HPDE6-E6E7 (cell line): ENCODE measurements at regions not wholly inside any gene's neighbourhood (a gene's known extent, or its start where the extent isn't known, plus 50 kb on each side); places are given as distances from the start of the nearest gene placed in this dataset.
A peak's percentile ranks its signal among the peaks of the same experiment; 100 is the strongest.

Experiments
- DNase-seq: peaks from one replicate; pipeline ENCODE4 v3.0.0; 2011; ENCODE audit warnings: missing footprints; ENCODE audit errors: extremely low spot score

DNA sequence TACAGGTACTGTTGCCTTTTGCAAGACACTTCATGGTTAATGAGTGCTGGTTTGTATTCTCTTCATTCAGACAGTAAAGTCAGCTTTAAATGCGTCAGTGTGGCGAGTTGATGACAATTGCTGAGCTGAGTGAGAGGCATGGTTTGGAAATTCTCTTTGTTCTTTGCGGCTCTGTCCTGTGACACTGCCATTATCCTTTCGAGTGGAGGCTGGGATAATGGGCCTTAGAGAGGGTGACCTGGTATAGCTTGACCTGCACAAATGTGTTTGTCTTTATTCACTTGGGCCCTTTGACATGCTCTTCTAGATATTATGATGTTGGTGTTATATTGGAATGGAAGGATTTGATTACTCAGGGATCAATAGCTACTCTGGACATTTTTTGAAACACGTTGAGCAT is 208.5 kb upstream of the FAT1 start:
- no peak for DNase-seq

DNA sequence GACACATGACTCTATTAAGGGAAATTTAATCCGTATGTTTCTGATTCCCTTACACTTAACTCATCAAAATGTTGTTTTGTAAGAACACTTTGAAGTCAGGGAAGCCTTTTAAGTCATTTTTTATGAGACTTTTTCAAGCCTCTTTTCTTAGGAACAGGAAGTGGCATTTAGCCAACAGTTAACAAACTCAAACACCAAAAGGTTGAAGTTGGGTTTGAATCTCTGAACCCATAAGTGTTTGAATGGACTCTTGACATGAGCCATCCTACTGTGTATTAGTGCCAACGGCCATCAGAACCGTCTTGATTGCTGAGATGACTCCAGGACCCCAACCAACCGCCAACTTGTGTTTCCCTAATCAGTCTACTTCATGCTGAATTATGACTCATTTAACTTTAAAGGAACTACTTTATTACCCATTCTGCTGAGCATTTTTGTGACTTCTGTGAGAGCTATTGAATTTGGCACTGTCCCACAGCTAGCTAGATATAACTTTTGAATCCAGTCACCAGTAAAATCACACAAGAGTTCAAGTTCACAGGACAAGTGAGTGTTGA is 209.1 kb upstream of the FAT1 start:
- DNase-seq: no peak

DNA sequence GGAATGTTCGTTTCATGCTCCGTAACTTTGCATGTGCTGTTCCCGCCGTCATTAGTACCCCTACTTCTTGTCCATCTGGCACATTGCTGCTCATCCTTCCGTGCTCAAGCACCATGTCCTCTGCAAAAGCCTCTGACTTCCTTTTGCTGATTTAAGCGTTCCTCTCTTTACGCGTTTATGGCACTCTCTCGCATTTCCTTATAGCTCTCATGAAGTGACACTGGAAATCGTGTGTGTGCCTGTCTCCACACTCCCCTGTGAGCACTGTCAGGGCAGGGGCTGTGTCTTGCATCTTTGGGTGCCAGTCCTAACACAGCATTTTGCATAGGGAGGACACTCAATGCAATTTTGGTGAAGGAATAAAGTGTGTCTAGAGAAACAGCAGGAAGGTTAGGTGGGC is 210.6 kb upstream of the FAT1 start:
- no peak for DNase-seq

DNA sequence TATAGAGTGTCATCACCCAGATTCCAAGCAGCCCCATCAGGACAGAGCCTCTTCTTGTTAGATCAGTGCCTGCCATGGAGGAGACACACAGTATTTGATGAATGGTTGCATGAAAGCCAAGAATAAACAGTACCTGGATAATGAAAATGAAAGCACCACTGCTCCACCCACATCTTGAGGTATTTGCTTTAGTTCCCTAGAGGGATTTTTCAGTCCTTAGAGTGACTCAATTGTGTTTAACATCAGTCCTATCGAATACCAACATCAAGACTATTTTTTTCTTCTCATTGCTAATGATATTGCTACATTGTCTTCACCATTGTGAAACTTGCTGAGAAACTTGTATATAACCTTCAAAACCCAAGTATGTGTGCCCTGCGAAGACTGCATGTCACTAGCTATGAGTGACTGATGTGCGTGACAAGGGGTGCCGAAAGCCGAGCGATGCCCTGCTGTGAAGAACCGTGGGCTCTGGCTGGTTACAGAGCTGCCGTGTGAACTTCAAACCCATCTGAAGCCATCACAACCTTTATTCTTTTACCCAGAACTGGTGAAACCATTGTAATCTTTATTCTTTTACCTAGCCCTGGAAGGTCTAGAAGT is 211.3 kb upstream of the FAT1 start:
- DNase-seq: no peak

DNA sequence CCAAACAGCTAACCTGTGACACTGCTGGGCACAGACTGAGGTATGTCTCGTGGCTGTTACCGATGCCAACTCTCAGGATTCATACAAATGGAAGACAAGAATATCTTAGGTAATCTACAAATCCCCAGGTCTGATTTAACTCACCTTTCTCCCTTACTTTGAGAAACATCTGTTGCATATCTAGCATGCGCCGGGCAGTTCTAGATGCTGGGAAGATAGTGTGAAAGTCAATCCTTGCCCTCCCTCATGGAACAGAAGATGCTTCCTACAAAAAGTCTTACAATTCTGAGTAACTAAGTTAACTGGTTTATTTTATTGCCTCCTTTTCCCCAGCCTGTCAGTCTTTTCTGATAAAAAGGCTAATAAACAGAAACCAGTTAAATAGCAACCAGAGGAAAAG is 212.2 kb upstream of the FAT1 start:
- DNase-seq: no peak

DNA sequence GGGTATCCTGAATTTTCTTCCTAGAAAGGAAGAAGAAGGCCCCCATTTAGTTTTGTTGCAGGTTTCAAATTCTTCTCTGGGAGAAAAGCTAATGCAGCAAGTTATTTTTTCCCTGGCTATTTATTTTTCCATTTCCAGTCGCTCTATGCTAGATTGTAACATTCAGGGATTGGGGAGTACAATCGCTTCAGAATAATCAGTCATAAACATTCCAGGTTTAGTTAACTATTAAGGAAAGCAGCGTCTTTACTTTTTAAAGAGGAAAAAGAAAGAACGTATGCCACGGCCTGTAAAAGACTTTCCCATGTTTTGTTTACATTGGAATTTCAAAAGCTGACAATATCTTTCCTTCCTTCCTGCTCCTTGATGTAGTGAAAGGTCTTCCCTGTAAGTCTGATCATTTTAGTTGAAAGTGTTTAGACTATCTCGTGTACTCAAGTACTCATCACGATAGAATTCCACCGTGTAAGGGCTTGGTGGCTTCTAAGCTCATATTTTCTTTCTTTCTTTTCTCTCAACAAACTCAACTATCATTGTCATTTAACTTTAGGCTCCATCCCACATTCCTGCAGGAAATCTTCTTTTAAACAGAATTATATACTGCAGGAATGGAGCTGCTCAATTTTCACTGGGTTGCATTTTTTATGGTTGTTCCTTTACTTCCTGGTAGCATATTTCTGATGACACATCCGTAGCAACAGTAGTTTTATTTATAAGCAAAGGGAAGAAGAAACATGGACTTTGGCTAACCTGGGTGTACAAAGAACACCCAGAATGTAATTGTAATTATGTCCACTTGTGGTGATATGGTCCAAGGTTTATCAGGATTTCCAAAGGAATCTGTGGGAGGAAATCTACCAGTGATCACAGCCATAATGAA is 213.1 kb upstream of the FAT1 start:
- peak; percentile 79 for DNase-seq

DNA sequence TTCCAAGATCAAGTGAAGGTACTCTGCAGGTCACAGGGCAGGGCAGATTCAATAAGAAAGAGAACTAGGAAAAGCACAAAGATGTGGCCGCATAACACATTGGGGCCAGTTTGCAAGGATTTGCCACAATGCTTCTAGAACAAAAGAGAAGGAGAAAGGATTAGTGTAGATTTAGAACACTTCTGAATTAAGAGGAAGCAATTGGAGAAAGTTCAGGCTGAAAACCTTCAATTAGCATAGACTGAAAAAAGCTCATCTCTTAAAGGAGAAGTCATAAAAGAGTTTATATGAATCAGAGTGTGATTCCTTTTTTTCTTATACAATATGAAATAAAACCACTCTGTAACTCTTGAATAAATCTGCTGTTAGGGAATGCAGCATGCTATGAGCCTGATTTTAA is 215.6 kb upstream of the FAT1 start:
- no peak for DNase-seq

DNA sequence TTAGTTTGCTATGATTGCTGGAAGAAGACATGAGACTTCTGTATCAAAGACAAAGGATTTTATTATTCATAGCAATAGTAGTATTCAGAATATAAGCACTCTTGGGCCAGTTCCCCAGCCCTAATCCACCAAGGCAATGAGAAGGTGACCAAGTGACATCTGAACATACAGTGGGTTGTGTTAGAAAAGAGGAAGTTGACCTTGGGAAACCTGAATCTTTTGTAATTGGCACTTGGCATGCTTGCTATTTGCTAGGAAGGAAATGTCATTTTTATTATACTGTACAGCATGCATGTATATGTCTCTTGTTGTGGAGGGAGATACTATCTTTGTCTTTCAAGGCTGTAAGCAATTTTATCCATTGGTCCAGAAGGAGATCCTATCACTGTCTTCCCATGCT is 216.1 kb upstream of the FAT1 start:
- DNase-seq: no peak

DNA sequence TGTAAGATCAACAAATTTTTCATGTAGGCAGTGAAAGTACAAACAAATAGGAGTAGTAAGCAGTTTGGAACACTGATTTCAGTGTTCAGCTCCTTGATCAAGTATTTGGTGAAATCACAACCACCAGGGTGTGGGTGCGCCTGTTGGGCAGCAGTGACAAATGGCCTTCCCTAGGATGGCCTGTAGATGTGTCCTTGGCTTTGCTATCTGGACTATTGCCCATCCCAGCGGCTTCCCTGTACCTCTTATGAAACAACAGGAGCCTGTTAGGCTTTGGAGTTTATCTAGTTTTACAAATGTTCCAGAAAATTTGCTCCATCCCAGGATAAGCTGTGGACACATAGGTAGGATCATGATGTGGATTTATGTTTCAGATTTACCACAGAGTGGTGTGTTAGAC is 216.8 kb upstream of the FAT1 start:
- DNase-seq: no peak

DNA sequence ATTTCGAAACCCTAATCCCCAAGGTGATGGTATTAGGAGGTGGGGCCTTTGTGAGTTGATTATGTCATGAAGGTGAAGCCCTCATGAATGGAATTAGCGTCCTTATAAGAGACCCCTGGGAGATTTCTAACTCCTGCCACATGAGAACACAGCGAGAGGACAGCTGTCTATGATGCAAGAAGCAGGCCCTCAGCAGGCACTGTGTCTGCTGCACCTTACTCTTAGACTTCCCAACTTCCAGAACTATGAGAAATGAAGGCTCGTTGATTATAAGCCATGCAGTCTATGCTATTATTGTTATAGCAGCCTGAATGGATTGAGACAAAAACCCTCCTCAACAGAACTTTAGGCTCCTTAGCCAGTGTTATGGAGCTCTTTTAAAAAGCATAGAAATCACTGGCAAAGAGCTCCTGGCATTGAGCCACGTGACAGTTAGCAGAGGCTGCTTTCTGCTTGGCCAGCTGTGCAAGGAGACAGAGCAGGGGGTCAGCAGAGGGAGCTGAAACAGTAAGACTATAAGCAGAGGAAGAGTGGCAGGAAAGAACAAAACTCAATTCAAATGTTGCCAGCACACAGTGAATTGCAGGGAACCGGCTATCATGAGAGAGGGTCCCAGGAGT is 219.2 kb upstream of the FAT1 start:
- DNase-seq: no peak

DNA sequence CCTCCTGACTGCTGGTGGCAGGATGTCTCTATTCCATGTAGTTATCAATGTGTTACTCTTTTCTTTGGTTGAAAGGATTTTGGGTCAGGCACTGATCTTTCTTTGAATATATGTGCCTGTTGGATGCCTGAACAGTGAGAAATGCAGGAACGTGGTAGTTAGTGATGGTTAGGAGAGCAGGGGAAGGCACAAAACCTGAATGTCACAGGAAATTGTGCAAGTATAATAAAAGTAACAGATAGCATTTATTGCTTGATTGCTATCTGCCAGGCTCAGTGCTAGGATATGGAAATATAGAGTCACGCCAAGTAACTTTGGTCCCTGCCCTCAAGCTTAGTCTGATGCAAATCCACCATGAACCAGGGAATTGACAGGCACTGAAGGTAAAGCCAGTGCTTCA is 219.8 kb upstream of the FAT1 start:
- no peak for DNase-seq

DNA sequence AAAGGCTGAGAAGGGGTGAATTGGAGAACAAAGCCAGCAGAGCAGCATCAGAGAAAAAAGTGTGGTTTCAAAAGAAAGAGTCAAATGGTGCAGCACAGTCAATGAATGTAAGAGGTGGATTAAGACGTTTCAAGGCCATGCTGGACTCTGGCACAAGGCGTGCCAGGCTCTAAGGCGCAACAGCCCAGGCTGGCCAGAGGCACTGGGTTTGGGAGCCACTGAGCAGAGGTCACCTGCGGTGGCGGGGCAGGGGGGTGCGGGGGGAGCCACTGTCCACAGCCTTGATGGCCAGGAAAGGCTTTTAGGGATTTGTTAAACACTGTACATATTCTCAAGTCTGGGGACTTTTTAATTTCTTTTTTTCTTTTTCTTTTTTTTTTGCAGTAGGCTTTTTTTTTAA is 222.5 kb upstream of the FAT1 start:
- no peak for DNase-seq

DNA sequence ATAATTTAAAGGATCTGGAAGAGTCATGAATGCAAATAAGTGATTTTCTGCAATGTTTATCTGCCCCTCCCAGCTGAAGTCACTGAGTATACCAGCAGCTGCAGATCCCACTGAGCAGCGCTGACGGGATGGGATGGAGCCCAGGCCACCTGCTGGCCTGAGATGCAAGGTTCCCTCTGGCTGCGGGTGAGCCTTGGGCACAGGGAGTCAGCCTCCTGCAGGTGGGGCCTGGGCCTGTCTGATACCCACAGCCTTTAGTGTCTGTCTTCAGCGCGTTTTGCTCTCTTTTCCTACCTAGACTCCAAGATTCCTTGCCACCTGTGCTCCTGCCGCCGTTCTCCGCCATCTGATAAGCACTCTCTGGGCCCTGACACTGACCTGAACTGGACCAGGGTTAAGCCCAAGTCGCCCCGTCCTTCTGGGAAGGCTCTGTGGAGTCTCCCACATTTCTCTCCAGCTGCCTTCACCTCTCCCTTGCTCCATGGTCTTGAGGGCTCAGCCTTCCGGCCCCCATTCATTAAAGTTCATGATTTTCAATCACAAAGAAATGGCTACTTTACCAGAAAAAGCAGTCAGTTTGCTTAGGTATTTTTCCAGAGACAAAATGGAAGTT is 223.1 kb upstream of the FAT1 start:
- peak; percentile 72 for DNase-seq

DNA sequence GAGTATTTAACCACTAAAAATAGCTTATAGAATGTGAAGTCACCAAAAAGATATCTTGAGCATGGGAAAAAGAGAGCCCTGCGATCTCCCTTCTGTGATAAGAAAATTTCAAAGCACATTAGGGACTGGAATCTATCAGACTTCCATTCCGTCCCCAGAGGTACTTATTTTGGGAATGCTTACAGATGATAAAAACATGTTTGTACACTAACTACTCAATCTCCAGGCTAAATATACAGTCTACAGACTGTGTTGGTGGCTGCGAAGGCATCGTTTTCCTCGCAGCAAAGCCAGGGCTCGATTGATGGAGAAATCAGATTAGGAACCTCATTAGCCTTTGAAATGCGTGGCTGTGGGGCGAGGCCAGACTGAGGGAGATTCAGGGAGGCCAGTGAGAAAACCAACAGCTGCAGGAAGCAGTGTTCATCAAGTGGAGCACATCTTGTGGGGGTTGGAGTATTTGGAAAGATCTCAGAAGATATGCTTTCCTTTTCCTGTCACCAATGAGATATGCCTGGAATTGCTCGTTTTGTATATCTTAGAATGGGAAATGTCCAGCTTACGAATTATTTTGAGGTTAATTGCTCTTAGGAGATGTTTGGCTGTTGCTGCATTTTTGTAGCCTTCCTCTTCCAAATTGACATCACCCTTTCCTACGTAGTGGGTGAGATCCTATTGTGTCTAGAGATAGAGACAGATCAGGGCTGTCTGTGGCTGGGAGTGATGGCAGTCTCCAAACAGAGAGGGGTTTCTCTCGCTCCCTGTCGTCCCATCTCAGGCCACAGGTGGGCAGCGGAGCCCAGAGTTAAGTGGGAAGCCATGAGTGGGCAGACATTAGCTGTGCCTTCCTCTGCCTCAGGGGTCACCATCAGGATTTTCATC is 224.9 kb upstream of the FAT1 start:
- no peak for DNase-seq

DNA sequence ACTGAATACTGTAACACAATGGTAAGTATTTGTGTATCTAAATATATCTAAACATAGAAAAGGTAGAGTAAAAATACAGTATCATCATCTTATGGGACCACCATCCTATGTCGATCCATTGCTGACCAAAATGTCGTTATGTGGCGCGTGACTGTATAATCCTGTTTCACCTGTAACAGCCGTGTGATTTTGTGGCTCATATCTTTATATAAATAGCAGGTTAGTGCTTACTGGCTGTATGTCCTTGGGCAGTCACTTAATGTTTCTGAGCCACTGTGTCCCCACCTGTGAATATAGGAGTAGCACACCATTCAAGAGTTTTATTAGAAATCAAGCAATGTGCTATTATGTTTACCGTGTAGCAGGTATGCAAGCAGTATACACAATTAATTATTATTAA is 226.2 kb upstream of the FAT1 start:
- DNase-seq: no peak

DNA sequence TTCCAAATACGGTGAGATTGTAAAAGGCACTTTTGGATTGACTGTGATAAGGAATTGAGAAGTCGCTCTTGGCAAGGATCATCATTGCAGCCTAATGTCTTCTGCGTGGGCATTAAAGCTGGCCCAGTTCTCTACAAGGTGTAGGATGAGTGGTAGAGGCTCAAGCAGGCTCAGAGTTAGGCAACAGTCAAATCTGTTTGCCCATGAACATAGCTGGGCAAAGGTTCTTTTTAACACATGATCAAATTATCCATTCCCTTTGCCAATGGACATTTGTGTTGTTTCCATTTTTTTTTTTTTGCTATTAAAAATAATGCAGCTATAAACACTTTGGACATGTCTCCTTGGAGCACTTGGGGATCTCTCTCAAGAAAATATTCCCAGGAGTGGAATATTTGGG is 229.1 kb upstream of the FAT1 start:
- no peak for DNase-seq

DNA sequence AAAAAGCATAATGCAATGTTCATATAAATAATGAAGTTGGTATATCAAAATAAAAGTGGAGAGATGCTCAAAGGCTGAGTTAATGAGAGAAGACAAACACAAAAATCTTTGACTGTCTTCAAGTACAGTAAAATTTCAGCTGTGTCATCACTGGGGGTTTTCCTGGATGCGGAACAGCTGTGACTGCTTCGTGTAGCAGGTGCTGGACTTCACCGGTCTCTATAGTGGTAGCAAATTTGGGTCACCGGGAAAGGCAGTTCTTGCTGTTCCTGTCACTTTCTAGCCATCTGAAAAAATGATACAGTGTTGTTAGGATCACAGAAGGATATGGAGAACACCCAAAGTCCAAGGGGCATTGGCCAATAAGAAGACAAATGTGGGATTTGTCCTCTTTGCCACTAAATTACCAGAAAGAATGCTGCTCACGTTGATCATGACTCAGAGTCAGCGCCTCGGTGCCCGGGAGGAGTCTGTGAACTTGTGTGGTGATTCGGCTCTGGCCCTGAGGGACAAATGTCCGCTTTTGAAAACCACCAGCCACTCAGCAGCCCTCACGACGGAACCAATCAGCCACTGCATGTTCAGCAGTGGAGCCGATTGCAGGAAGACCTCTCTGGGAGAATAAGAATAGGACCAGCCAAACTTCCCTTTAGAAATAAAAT is 230.1 kb upstream of the FAT1 start:
- DNase-seq: no peak

DNA sequence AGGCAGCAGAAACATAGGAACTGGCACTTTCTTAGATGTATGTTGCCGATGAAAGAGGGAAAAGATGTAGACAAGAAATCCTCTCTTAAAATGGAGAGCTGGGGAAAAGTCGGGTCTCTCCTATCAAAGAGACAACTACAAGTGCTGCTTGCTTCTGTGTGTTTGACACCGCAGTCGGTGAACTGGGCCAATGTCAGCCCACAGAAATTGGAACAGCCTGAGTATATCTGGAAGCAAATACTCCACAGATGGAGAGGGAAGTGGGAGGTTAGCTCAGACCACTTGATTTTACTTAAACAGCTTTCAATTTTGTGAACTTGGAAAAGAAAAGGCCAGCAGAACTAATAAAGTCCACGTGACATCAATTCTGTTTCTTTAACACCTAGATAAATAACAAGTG is 230.9 kb upstream of the FAT1 start:
- no peak for DNase-seq

DNA sequence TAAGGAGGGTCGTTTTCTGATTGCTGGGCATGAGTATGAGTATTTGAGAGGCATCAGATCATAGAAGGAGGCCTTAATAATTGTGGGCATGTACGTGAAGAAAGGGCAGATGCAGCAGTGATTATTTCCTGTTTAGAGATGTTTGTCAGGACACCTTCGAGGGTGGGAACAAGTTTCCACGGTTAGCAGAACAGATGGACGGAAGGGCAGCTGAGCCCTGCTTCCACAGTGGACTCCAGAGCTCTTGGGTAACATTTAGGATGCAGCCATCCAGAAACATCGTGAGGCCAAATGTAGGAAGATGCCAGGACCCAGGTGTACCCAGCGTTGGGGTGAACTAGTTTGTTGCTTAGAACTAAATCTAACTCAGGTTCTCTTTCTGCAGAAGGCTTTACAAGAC is 231.3 kb upstream of the FAT1 start:
- no peak for DNase-seq

DNA sequence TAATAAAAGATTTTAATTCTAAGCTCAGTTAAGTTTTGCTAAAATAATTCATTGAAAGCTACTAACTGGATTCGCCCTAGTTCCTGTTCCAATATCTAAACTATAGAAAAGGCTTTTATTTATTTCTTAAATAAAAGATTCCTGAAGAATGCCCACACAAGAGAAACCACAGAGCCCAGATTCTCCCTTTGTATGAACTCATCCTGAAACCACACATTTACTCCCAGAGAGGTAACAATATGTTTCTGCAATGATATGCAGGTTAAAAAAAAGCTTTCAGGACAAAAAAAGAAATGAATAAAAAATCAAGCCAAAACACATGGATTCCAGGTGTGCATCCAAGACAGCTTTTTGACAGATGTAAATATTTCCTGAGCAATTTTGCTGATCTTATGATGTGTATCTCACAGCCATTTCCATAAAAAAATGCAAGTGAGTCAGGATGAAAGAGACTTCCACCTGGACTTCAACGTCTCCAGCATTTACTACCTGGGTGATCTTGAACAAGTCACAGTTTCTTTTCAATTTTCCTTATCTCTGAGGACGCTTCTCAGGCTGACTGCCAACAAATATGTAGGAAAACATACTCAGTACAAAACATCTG is 234.4 kb upstream of the FAT1 start:
- DNase-seq: no peak
